WTC11 (cell line): ENCODE measurements at regions not wholly inside any gene's neighbourhood (a gene's known extent, or its start where the extent isn't known, plus 50 kb on each side); places are given as distances from the start of the nearest gene placed in this dataset.

Experiments
- TF ChIP-seq, protein P1 (sequence below): sonication (generic); formaldehyde crosslinking; IDR thresholded peaks from 2 replicates; pipeline ENCODE4 v1.8.1; 2022; ENCODE audit warnings: low read depth, mild to moderate bottlenecking, moderate library complexity, missing genetic modification reagents, borderline replicate concordance
- TF ChIP-seq, protein P2 (sequence below): sonication (generic); formaldehyde crosslinking; IDR thresholded peaks from 2 replicates; pipeline ENCODE4 v1.8.0; 2023; ENCODE audit warnings: mild to moderate bottlenecking, missing genetic modification reagents
- TF ChIP-seq, protein P3 (sequence below): fragments of 200-600 bp; IDR thresholded peaks from 2 replicates; pipeline ENCODE4 v1.8.0; 2022; ENCODE audit warnings: antibody characterized with exemption

DNA sequence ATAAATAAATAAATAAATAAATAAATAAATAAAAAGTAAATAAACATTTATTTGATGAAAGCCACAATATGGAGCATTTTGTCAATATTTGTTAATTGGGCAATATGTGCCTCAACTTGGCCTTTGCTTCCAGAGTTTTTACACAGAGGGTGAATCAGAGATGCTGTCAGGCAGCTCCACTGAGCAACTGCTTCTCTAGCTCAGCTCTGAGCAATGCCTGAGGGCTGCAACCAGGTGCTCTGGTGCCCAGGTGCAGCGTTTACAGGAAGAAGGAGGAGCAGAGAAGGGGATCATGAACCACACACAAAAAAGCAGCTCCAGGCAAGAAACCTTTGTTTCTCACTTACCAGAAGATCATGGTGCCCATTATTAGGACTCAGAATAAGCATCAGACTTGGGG lies 876.2 kb upstream of the AUTS2 start:
- TF ChIP-seq, protein P1, sequence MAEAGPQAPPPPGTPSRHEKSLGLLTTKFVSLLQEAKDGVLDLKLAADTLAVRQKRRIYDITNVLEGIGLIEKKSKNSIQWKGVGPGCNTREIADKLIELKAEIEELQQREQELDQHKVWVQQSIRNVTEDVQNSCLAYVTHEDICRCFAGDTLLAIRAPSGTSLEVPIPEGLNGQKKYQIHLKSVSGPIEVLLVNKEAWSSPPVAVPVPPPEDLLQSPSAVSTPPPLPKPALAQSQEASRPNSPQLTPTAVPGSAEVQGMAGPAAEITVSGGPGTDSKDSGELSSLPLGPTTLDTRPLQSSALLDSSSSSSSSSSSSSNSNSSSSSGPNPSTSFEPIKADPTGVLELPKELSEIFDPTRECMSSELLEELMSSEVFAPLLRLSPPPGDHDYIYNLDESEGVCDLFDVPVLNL, result no peak
- TF ChIP-seq, protein P2, sequence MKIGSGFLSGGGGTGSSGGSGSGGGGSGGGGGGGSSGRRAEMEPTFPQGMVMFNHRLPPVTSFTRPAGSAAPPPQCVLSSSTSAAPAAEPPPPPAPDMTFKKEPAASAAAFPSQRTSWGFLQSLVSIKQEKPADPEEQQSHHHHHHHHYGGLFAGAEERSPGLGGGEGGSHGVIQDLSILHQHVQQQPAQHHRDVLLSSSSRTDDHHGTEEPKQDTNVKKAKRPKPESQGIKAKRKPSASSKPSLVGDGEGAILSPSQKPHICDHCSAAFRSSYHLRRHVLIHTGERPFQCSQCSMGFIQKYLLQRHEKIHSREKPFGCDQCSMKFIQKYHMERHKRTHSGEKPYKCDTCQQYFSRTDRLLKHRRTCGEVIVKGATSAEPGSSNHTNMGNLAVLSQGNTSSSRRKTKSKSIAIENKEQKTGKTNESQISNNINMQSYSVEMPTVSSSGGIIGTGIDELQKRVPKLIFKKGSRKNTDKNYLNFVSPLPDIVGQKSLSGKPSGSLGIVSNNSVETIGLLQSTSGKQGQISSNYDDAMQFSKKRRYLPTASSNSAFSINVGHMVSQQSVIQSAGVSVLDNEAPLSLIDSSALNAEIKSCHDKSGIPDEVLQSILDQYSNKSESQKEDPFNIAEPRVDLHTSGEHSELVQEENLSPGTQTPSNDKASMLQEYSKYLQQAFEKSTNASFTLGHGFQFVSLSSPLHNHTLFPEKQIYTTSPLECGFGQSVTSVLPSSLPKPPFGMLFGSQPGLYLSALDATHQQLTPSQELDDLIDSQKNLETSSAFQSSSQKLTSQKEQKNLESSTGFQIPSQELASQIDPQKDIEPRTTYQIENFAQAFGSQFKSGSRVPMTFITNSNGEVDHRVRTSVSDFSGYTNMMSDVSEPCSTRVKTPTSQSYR (CRISPR knock-in tag), result no peak
- TF ChIP-seq, protein P3, sequence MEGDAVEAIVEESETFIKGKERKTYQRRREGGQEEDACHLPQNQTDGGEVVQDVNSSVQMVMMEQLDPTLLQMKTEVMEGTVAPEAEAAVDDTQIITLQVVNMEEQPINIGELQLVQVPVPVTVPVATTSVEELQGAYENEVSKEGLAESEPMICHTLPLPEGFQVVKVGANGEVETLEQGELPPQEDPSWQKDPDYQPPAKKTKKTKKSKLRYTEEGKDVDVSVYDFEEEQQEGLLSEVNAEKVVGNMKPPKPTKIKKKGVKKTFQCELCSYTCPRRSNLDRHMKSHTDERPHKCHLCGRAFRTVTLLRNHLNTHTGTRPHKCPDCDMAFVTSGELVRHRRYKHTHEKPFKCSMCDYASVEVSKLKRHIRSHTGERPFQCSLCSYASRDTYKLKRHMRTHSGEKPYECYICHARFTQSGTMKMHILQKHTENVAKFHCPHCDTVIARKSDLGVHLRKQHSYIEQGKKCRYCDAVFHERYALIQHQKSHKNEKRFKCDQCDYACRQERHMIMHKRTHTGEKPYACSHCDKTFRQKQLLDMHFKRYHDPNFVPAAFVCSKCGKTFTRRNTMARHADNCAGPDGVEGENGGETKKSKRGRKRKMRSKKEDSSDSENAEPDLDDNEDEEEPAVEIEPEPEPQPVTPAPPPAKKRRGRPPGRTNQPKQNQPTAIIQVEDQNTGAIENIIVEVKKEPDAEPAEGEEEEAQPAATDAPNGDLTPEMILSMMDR, result no peak
